ENCODE measurements at regions not wholly inside any gene's neighbourhood (a gene's known extent, or its start where the extent isn't known, plus 50 kb on each side); places are given as distances from the start of the nearest gene placed in this dataset.

DNA sequence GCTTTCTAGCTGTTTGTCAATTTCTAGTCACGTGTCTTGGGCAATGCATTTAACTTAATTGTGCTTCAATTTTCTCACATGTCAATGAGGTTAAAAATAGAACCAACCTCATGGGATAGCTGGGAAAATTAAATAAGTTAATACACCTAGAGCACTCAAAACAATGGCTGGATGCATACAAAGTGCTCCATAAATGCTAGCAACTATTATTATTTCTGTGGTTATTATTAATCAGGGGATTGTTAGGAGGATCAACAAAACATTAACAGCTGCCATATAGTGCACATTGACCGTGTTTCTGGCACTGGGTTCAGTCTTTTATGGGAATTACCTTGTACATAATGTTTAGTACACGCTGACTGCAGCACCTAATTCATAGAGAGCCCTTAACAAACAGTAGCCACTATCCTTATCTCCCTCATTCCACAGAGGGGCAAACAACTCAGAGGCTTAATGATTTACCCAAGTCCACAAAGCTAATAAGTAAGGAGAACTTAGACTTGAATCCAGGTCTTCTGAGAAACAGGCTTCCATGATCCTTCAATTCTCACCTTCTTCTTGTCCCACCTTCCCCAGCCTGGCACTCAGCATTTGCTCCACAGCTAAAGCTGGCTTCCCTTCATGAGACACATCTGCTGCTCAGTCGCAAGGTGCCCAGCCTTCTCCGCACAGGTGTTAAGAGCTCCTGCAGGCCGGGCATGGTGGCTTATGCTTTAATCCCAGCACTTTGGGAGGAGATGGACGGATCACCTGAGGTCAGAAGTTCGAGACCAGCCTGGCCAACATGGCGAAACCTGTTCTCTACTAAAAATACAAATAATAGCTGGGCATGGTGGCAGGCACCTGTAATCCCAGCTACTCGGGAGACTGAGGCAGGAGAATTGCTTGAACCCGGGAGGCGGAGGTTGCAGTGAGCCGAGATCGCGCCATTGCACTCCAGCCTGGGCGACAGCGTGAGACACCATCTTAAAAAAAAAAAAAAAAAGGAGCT lies 137.4 kb upstream of the ABCA1 start:
- peaks cover 17% of the 10 kb centered on the region for H3K4me1 Mint-ChIP-seq
- H3K4me3 Mint-ChIP-seq, result no peak overlapping the region
- peaks cover 50% of the 10 kb centered on the region for H3K27me3 Mint-ChIP-seq
- no peak for ATAC-seq
- H3K27ac Mint-ChIP-seq, result no peak overlapping the region
- H3K36me3 Mint-ChIP-seq, result no peaks in the 10 kb centered on the region
- no peaks in the 10 kb centered on the region for H3K9me3 Mint-ChIP-seq

DNA sequence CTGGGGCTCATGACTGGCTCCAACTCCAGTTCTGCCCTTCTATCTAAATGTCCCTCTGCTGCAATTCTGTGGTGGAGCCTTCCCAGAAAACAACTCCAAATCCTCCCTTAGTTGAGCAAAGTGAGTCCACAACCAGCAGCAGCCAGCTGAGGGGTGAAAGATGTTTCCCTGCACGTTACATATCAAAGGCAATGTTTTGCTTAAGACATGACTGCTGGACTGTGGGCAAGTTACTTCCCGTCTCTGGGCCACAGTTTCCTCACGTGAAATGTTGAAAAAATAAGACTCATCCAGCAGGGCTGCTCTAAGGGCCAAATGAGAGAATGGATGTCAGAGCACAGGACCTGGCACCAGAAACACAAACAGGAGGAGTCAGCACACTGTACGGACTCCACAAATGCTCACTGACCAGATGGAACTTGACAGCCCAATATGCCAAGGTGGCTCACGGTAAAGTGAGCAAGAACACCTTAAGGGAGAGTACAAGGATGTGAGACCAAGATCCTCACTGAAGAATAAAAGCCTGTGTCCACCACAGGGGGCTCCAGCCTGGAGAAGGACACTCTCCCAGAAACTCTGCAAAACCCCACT lies 138.4 kb upstream of the ABCA1 start:
- H3K27me3 Mint-ChIP-seq, result peaks cover 41% of the 10 kb centered on the region
- no peak overlapping the region for H3K27ac Mint-ChIP-seq
- no peaks in the 10 kb centered on the region for H3K9me3 Mint-ChIP-seq
- no peak overlapping the region for H3K4me3 Mint-ChIP-seq
- ATAC-seq, result no peak
- no peaks in the 10 kb centered on the region for H3K36me3 Mint-ChIP-seq
- H3K4me1 Mint-ChIP-seq, result peaks cover 17% of the 10 kb centered on the region

DNA sequence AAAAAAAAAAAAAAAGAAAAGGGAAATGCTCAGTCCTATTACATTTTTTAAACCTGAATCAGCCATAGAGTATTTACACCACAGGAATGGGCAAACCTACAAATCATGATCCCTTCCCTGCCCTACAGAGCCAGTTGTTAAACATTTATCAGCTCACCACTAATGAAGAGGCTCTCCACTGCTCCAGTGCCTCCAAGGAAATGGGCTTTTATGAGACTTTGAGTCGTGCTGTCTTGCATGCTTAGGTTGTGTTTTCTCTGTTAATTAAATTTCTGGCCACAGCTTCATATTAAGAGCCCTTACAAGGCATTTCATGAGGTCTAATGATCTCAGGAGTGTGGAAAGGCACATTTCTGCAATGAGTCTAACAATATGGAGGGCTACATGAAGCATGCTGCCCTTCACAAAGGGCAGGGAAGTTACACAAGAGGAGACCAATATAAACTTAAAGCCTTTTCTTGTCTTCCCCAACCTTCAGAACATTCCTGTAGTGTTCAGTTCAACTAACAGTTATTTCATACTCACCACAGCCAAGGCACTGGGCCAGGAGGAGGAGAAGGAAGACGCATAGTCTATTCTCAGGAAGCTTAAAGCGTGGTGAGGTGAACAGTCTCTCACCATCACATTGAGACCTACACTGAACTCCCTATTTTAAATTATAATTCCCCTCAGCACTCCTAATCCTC lies 140.1 kb upstream of the ABCA1 start:
- no peak overlapping the region for H3K4me3 Mint-ChIP-seq
- no peak for ATAC-seq
- H3K27me3 Mint-ChIP-seq, result peaks cover 25% of the 10 kb centered on the region
- peaks cover 17% of the 10 kb centered on the region for H3K4me1 Mint-ChIP-seq
- H3K9me3 Mint-ChIP-seq, result no peaks in the 10 kb centered on the region
- no peak overlapping the region for H3K27ac Mint-ChIP-seq
- H3K36me3 Mint-ChIP-seq, result no peaks in the 10 kb centered on the region

DNA sequence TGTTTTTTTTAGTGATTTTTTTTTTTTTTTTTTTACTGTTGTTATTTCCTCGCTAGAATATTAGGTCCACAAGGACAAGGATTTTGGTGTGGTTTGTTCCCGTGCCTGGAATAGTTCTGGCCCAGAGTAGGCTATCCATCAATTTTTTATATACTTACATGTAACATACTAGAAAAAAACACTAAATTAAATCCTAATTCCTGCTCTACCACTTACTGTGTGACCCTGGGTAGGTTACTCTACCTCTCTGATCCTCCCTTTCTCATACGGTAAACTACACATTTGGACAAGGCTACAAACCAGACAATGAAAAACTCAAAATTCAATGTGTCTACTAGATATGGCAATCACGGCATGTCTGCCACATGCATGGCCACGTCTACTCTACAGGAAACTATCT lies 141.3 kb upstream of the ABCA1 start:
- H3K27me3 Mint-ChIP-seq, result peaks cover 17% of the 10 kb centered on the region
- H3K27ac Mint-ChIP-seq, result no peak overlapping the region
- H3K9me3 Mint-ChIP-seq, result no peaks in the 10 kb centered on the region
- no peak for ATAC-seq
- no peak overlapping the region for H3K4me3 Mint-ChIP-seq
- no peaks in the 10 kb centered on the region for H3K36me3 Mint-ChIP-seq
- peaks cover 9% of the 10 kb centered on the region for H3K4me1 Mint-ChIP-seq

DNA sequence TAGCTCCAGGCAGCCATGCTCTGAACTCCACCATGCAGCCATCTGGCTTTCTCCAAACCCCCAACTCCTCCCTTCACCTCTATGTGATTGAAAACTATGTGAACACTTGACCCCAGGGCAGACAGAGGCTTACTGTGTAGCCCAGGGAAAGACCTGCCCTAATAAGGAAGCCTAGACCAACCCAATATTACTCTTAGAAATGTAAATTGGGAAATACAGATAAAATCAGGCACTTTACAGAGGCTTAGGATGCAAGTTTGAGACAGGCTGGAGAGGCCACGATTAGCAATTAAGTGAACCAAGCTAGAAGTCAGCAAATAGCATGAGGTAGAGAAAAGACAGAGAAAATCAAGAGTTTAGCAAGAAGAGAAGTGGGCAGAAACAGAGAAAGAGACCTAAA lies 141.7 kb upstream of the ABCA1 start:
- Mint-ChIP-seq H3K9me3 (no peaks in the 10 kb centered on the region), H3K4me1 (peaks cover 4% of the 10 kb centered on the region), H3K36me3 (no peaks in the 10 kb centered on the region), H3K27ac (no peak overlapping the region), H3K4me3 (no peak overlapping the region), H3K27me3 (peaks cover 13% of the 10 kb centered on the region)
- ATAC-seq, result no peak

DNA sequence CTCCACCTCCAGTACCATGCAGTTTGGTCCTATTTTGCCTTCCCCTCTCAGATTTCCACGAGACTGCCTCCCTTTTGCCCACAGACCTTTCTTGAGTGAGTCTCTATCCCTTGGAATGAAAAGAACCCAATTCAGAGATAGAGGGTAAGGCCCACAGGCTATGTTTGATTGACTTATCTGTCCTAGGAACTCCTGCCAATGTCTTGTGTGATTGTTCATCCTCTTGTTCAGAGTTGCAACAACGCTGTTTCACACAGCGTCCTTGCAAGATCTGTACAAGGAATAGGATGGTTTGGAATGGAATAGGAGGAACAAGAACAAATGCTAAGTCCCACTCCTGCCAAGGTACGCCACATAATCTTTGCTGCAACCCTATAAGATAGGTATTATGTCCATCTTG lies 142.2 kb upstream of the ABCA1 start:
- Mint-ChIP-seq H3K27ac (no peak overlapping the region), H3K27me3 (peaks cover 8% of the 10 kb centered on the region), H3K9me3 (no peaks in the 10 kb centered on the region), H3K4me1 (no peaks in the 10 kb centered on the region), H3K4me3 (no peak overlapping the region), H3K36me3 (no peaks in the 10 kb centered on the region)
- no peak for ATAC-seq

DNA sequence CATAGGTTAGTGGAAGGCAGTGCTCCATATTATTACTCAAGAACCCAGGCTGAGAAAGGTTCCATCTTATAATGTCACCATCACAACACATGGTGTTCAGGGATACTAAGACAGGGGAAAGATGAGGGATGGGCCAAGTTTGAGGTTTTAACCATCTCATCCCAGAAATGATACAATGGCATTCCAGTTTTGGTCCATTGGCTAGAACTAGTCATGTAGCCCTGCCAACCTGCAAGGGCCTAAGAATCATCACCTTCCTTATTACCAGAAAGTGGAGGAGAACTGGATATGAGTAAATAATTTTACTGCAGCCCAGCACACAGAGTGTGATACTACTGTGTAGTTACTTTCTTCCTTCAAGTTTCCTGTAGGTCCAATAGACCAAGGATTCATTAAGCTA lies 144.5 kb upstream of the ABCA1 start:
- H3K27ac Mint-ChIP-seq, result no peak overlapping the region
- H3K4me1 Mint-ChIP-seq, result no peaks in the 10 kb centered on the region
- no peaks in the 10 kb centered on the region for H3K36me3 Mint-ChIP-seq
- no peaks in the 10 kb centered on the region for H3K27me3 Mint-ChIP-seq
- H3K4me3 Mint-ChIP-seq, result no peak overlapping the region
- no peak for ATAC-seq
- H3K9me3 Mint-ChIP-seq, result no peaks in the 10 kb centered on the region

DNA sequence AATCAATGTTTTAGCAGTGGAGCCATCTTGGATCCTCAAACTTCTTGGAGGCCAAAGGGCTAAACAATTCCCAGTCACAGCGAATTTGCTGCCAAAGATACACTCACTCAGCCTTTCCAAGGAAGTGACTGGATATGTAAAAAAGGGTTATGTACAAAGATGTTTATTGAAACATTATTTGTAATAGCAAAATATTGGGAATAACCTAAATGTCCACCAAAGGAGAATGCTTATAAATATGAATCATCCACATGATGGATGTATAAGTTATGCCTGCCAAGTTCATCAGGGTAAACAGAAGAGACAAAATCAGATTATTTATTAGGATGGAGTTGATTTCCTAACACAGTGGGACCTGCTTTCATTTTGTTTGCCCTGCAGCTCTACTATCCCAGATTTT lies 145.2 kb upstream of the ABCA1 start:
- no peaks in the 10 kb centered on the region for H3K4me1 Mint-ChIP-seq
- H3K27me3 Mint-ChIP-seq, result no peaks in the 10 kb centered on the region
- H3K4me3 Mint-ChIP-seq, result no peak overlapping the region
- H3K9me3 Mint-ChIP-seq, result no peaks in the 10 kb centered on the region
- no peaks in the 10 kb centered on the region for H3K36me3 Mint-ChIP-seq
- ATAC-seq, result no peak
- H3K27ac Mint-ChIP-seq, result no peak overlapping the region

DNA sequence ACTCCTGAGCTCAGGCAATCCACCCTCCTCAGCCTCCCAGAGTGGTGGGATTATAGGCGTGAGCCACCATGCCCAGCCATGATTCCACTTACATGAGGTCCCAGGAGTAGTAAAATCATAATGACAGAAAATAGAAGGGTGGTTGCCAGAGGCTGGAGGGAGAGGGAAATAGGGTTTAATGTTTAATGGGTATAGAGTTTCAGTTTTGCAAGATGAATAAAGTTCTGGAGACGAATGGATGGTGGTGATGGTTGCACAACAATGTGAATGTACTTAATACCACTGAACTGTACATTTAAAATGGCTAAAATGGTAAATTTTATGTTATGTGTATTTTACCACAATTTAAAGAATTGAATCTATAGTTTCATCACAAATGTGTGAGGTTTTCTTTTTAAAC lies 146.5 kb upstream of the ABCA1 start:
- no peak for ATAC-seq
- Mint-ChIP-seq H3K4me1 (no peaks in the 10 kb centered on the region), H3K27me3 (no peaks in the 10 kb centered on the region), H3K27ac (no peak overlapping the region), H3K4me3 (no peak overlapping the region), H3K9me3 (no peaks in the 10 kb centered on the region), H3K36me3 (no peaks in the 10 kb centered on the region)

DNA sequence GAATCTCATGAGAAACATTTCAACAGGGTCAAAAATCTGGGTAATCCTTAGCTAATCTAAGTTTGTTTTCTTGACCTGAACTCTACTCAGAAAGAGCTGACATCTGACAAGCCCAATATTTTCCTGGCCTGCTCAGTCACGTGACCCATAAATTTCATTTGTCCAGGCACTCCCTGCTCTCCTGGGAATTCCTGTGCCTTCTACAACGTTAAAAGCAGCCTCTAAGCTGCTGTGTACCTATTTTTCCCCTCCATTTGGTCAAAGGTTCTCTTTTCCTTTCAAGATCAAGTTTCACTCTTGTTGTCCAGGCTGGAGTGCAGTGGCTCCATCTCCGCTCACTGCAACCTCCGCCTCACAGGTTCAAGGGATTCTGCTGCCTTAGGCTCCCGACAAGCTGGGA lies 148.8 kb upstream of the ABCA1 start:
- no peaks in the 10 kb centered on the region for H3K4me1 Mint-ChIP-seq
- no peak overlapping the region for H3K27ac Mint-ChIP-seq

DNA sequence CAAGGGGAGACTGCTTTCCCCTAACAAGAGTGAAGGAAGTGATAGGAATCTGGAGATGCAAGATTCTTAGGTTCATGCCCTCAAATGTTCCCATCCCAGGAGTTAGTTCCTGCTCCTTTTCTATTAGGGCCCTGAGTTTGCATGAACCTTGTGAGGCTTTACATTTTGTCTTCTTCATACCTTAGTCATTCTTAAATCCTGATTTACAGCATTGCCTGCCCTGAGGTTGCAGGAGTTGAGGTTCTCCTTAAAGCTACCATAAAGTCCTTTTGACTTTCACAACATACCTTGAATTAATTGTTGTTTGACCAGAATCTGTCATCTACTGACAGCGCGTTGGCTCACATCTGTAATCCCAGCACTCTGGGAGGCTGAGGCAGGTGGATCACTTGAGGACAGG lies 151.5 kb upstream of the ABCA1 start:
- no peaks in the 10 kb centered on the region for H3K9me3 Mint-ChIP-seq
- no peak overlapping the region for H3K27ac Mint-ChIP-seq
- no peak for ATAC-seq
- no peaks in the 10 kb centered on the region for H3K27me3 Mint-ChIP-seq
- H3K36me3 Mint-ChIP-seq, result no peaks in the 10 kb centered on the region
- H3K4me1 Mint-ChIP-seq, result no peaks in the 10 kb centered on the region
- H3K4me3 Mint-ChIP-seq, result no peak overlapping the region

More for the DNA sequence above, 148.8 kb upstream of the ABCA1 start:
- H3K36me3 Mint-ChIP-seq, result no peaks in the 10 kb centered on the region
- no peaks in the 10 kb centered on the region for H3K9me3 Mint-ChIP-seq
- no peak for ATAC-seq
- no peaks in the 10 kb centered on the region for H3K27me3 Mint-ChIP-seq
- H3K4me3 Mint-ChIP-seq, result no peak overlapping the region

DNA sequence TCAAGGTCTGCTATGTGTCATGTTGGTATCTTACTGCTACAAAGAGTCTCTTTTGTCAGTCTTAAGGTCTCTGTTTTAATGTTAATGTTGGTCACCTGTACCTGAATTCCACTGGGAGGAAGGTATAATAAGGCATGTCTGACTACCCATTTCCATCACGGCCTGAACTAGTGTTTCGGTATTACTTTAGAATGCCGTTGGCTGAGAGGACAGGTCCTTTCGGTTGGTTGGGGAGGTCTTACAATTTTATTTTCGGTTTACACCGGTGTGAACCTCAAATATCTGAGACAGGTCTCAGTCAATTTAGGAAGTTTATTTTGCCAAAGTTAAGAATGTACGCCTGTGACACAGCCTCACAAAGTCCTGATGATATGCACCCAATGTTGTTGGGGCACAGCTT lies 154.9 kb upstream of the ABCA1 start:
- Mint-ChIP-seq H3K4me3 (no peak overlapping the region), H3K27ac (no peak overlapping the region), H3K36me3 (no peaks in the 10 kb centered on the region), H3K27me3 (no peaks in the 10 kb centered on the region), H3K9me3 (no peaks in the 10 kb centered on the region), H3K4me1 (no peaks in the 10 kb centered on the region)
- ATAC-seq, result no peak

DNA sequence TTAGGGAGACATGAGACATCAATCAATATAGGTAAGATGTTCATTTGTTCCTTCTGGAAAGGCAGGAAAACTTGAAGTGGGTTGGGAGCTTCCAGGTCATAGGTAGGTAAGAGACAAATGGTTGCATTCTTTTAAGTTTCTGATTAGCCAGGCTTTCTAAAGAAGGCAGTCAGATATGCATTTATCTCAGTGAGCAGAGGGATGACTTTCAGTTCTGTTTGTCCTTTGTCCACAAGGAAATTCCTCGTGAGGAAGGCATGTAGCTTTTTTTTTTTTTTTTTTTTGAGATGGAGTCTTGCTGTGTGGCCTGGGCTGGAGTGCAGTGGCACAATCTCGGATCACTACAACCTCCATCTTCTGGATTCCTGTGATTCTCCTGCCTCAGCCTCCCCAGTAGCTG lies 155.3 kb upstream of the ABCA1 start:
- no peak for ATAC-seq
- no peaks in the 10 kb centered on the region for H3K4me1 Mint-ChIP-seq
- H3K27me3 Mint-ChIP-seq, result no peaks in the 10 kb centered on the region
- no peak overlapping the region for H3K27ac Mint-ChIP-seq
- H3K4me3 Mint-ChIP-seq, result no peak overlapping the region
- H3K9me3 Mint-ChIP-seq, result no peaks in the 10 kb centered on the region
- H3K36me3 Mint-ChIP-seq, result no peaks in the 10 kb centered on the region

DNA sequence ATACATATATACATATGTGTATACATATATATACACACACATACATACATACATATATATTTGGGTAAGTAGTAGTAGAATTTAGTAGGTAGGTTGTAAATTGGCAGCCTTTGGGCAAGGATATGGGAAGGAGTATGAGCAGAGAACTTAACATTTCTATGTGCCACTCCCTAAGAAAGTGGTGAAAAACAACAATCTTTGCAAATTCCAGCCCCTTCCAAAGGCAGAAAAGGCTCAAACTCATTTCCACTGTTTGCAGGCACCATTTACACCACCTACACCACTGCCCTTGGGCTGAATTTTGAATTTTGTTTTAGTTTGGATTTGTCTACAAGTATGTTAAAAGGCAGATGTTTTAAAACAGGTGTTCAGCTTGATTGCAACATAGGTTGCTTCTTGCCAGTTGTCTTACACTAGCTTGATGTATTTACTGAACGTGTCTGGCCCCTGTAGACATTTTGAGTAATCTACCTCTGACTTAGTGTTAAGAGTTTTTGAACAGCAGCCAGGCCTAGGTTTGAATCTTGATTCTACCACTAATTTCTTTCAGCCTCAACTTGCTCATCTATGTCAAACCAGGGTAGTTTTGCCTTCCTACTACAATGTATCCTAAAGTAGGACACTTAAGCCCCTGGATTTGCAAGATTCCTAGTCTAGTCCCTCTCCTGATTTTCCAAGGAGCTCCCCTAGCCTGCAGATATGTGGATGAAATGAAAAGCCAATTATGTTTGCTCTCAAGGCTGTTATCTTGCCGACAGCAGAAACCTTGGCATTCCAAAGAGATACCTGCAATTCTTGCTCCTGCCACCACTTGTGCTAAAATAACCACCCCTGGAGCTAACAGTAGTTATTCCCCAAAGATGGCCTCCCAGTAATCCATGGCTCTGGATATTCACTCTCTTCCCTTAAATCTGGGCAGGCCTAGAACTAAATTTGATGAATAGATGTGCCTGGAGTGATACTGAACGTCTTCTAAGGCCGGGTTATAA lies 156.2 kb upstream of the SLC44A1 start:
- no peak for ATAC-seq
- H3K27me3 Mint-ChIP-seq, result no peaks in the 10 kb centered on the region

DNA sequence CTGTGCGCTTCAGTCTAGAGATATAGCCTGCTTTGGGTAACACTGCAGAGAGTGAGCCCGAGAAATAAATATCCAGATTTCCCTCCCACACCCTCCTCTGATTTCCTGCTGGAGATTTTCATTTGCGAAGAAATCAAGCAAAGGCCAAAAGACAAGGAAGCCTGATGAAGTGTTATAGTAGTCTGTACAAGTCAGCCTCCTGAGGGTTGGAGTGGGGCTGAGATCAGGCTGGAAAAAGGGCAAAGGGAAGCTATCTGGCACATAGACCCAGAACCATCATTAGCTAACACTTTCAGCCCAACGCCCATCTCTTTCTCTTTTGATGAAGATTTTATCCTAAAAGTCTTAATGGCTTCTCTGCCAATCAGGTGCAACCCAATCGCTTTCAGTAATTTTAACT lies 154.6 kb upstream of the SLC44A1 start:
- H3K27ac Mint-ChIP-seq, result no peak overlapping the region
- H3K4me1 Mint-ChIP-seq, result no peaks in the 10 kb centered on the region
- H3K4me3 Mint-ChIP-seq, result no peak overlapping the region
- no peaks in the 10 kb centered on the region for H3K36me3 Mint-ChIP-seq
- H3K9me3 Mint-ChIP-seq, result no peaks in the 10 kb centered on the region
- no peak for ATAC-seq
- H3K27me3 Mint-ChIP-seq, result no peaks in the 10 kb centered on the region

More for the DNA sequence above, 156.2 kb upstream of the SLC44A1 start:
- H3K9me3 Mint-ChIP-seq, result no peaks in the 10 kb centered on the region
- no peaks in the 10 kb centered on the region for H3K36me3 Mint-ChIP-seq
- H3K4me1 Mint-ChIP-seq, result no peaks in the 10 kb centered on the region
- no peak overlapping the region for H3K4me3 Mint-ChIP-seq
- H3K27ac Mint-ChIP-seq, result no peak overlapping the region

Data from stimulated activated memory B cell treated with anti-CD40 and anti-IgM and Interleukin-4, amounts not matched to agents 10 μg/mL and 1 μg/mL and 100 μg/mL, for 72 hours (primary cell).